ENCODE measurements at regions not wholly inside any gene's neighbourhood (a gene's known extent, or its start where the extent isn't known, plus 50 kb on each side); places are given as distances from the start of the nearest gene placed in this dataset.

- H3K4me1 ChIP-seq (ENCODE audit: control insufficient read depth, insufficient read depth, low read length), result no peaks in the 10 kb centered on the region
- H3K4me3 ChIP-seq (ENCODE audit: insufficient read depth, low read depth, low read length), result no peak overlapping the region
- no peaks in the 10 kb centered on the region for H3K27me3 ChIP-seq (ENCODE audit: control insufficient read depth, insufficient read depth, low read length, poor library complexity, severe bottlenecking)
- 93 to 95% methylated on average over 2 of the region's 2 CpGs for WGBS, 2 experiments
- H3K36me3 ChIP-seq (ENCODE audit: control insufficient read depth, insufficient read depth, low read length), result no peaks in the 10 kb centered on the region
- no peak overlapping the region for H3K27ac ChIP-seq (ENCODE audit: insufficient read depth, low read depth, low read length, poor library complexity, severe bottlenecking)
- no peaks in the 10 kb centered on the region for H3K9me3 ChIP-seq (ENCODE audit: control insufficient read depth, low read length)
These were observed 166.7 kb upstream of the SYT1 start for GRCh38 chr12:78697817-78698415.

GRCh38 chr12:78698747-78699146, 165.8 kb upstream of the SYT1 start:
- Histone ChIP-seq H3K4me3 (ENCODE audit: insufficient read depth, low read depth, low read length) (no peak overlapping the region), H3K27ac (ENCODE audit: insufficient read depth, low read depth, low read length, poor library complexity, severe bottlenecking) (no peak overlapping the region), H3K27me3 (ENCODE audit: control insufficient read depth, insufficient read depth, low read length, poor library complexity, severe bottlenecking) (no peaks in the 10 kb centered on the region), H3K4me1 (ENCODE audit: control insufficient read depth, insufficient read depth, low read length) (no peaks in the 10 kb centered on the region), H3K36me3 (ENCODE audit: control insufficient read depth, insufficient read depth, low read length) (no peaks in the 10 kb centered on the region), H3K9me3 (ENCODE audit: control insufficient read depth, low read length) (no peaks in the 10 kb centered on the region)
- 100% methylated on average over 1 of the region's 1 CpG for WGBS, 2 experiments

- no peaks in the 10 kb centered on the region for H3K27me3 ChIP-seq (ENCODE audit: control insufficient read depth, insufficient read depth, low read length, poor library complexity, severe bottlenecking)
- H3K4me1 ChIP-seq (ENCODE audit: control insufficient read depth, insufficient read depth, low read length), result no peaks in the 10 kb centered on the region
- no peaks in the 10 kb centered on the region for H3K9me3 ChIP-seq (ENCODE audit: control insufficient read depth, low read length)
- no peak overlapping the region for H3K27ac ChIP-seq (ENCODE audit: insufficient read depth, low read depth, low read length, poor library complexity, severe bottlenecking)
- 77 to 85% methylated on average over 2 to 3 of the region's 3 CpGs for WGBS, 2 experiments
- H3K36me3 ChIP-seq (ENCODE audit: control insufficient read depth, insufficient read depth, low read length), result no peaks in the 10 kb centered on the region
- H3K4me3 ChIP-seq (ENCODE audit: insufficient read depth, low read depth, low read length), result no peak overlapping the region
These were observed 164.0 kb upstream of the SYT1 start for GRCh38 chr12:78700565-78700964.

GRCh38 chr12:78703820-78704525, 160.6 kb upstream of the SYT1 start:
- no peaks in the 10 kb centered on the region for H3K4me1 ChIP-seq (ENCODE audit: control insufficient read depth, insufficient read depth, low read length)
- no peaks in the 10 kb centered on the region for H3K9me3 ChIP-seq (ENCODE audit: control insufficient read depth, low read length)
- WGBS, 2 experiments, result 77 to 79% methylated on average over 2 of the region's 3 CpGs
- no peaks in the 10 kb centered on the region for H3K36me3 ChIP-seq (ENCODE audit: control insufficient read depth, insufficient read depth, low read length)
- no peaks in the 10 kb centered on the region for H3K27me3 ChIP-seq (ENCODE audit: control insufficient read depth, insufficient read depth, low read length, poor library complexity, severe bottlenecking)
- no peak overlapping the region for H3K4me3 ChIP-seq (ENCODE audit: insufficient read depth, low read depth, low read length)
- no peak overlapping the region for H3K27ac ChIP-seq (ENCODE audit: insufficient read depth, low read depth, low read length, poor library complexity, severe bottlenecking)

DNA sequence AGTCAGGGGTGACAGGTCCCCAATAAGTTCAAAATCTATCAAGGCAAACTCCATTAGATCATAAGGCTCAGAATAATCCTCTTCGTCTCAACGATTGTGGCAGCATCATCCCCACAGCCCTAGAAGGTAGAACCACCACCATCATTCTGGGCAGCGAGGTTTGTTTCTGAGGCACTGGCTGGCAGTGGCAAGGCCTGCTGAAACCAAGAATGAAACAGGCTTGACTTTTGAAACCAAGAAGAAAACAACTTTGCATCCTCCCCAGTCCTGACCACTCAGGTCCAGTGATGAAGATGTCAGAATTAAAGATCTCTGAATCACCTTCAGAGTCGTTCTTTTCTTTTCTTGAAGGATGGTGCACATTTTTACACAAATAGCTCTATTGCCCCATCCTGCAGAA, 152.6 kb upstream of the SYT1 start:
- H3K27me3 ChIP-seq (ENCODE audit: control insufficient read depth, insufficient read depth, low read length, poor library complexity, severe bottlenecking), result no peaks in the 10 kb centered on the region
- no peaks in the 10 kb centered on the region for H3K4me1 ChIP-seq (ENCODE audit: control insufficient read depth, insufficient read depth, low read length)
- H3K27ac ChIP-seq (ENCODE audit: insufficient read depth, low read depth, low read length, poor library complexity, severe bottlenecking), result no peak overlapping the region
- H3K9me3 ChIP-seq (ENCODE audit: control insufficient read depth, low read length), result no peaks in the 10 kb centered on the region
- WGBS, 2 experiments, result 90 to 95% methylated on average over 4 of the region's 4 CpGs
- H3K36me3 ChIP-seq (ENCODE audit: control insufficient read depth, insufficient read depth, low read length), result no peaks in the 10 kb centered on the region
- H3K4me3 ChIP-seq (ENCODE audit: insufficient read depth, low read depth, low read length), result no peak overlapping the region

DNA sequence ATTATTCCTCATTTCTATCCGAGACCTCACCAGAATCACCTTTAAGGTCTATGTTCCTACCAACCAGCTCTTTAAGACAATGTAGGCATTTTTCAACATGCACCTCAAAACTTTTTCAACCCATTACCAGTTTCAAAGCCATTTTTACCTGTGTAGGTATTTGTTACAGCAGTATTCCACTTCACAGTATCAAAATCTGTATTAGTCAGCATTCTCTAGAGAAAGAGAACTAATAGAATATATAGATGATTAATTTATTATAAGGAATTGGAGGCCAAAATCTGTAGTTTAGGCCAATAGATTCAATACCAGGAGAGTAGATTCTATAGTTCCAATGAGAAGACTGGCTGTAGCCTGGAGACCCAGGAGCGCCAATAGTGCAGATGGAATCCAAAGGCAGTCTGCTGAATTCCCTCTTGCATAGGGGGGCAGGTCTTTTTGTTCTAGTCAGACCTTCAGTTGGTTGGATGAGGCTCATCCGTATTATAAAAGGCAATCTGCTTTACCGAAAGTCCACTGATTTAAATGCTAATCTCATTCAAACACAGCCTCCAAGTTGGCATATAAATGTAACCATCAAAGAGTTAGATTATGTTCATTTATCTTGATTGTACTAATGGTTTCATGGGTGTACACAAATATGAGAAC, 151.6 kb upstream of the SYT1 start:
- H3K4me1 ChIP-seq (ENCODE audit: control insufficient read depth, insufficient read depth, low read length), result no peaks in the 10 kb centered on the region
- no peaks in the 10 kb centered on the region for H3K36me3 ChIP-seq (ENCODE audit: control insufficient read depth, insufficient read depth, low read length)
- no peak overlapping the region for H3K4me3 ChIP-seq (ENCODE audit: insufficient read depth, low read depth, low read length)
- 57 to 65% methylated on average over 4 of the region's 4 CpGs for WGBS, 2 experiments
- H3K27ac ChIP-seq (ENCODE audit: insufficient read depth, low read depth, low read length, poor library complexity, severe bottlenecking), result no peak overlapping the region
- H3K9me3 ChIP-seq (ENCODE audit: control insufficient read depth, low read length), result no peaks in the 10 kb centered on the region
- no peaks in the 10 kb centered on the region for H3K27me3 ChIP-seq (ENCODE audit: control insufficient read depth, insufficient read depth, low read length, poor library complexity, severe bottlenecking)

GRCh38 chr12:78719721-78720120, 144.9 kb upstream of the SYT1 start:
- Histone ChIP-seq H3K27ac (ENCODE audit: insufficient read depth, low read depth, low read length, poor library complexity, severe bottlenecking) (no peak overlapping the region), H3K4me1 (ENCODE audit: control insufficient read depth, insufficient read depth, low read length) (no peaks in the 10 kb centered on the region), H3K36me3 (ENCODE audit: control insufficient read depth, insufficient read depth, low read length) (no peaks in the 10 kb centered on the region), H3K4me3 (ENCODE audit: insufficient read depth, low read depth, low read length) (no peak overlapping the region), H3K9me3 (ENCODE audit: control insufficient read depth, low read length) (no peaks in the 10 kb centered on the region), H3K27me3 (ENCODE audit: control insufficient read depth, insufficient read depth, low read length, poor library complexity, severe bottlenecking) (no peaks in the 10 kb centered on the region)
- 97 to 100% methylated on average over 1 of the region's 1 CpG for WGBS, 2 experiments

GRCh38 chr12:78721906-78722305, 142.7 kb upstream of the SYT1 start:
- Histone ChIP-seq H3K4me1 (ENCODE audit: control insufficient read depth, insufficient read depth, low read length) (no peaks in the 10 kb centered on the region), H3K36me3 (ENCODE audit: control insufficient read depth, insufficient read depth, low read length) (no peaks in the 10 kb centered on the region), H3K9me3 (ENCODE audit: control insufficient read depth, low read length) (no peaks in the 10 kb centered on the region), H3K4me3 (ENCODE audit: insufficient read depth, low read depth, low read length) (no peak overlapping the region), H3K27me3 (ENCODE audit: control insufficient read depth, insufficient read depth, low read length, poor library complexity, severe bottlenecking) (no peaks in the 10 kb centered on the region), H3K27ac (ENCODE audit: insufficient read depth, low read depth, low read length, poor library complexity, severe bottlenecking) (no peak overlapping the region)

DNA sequence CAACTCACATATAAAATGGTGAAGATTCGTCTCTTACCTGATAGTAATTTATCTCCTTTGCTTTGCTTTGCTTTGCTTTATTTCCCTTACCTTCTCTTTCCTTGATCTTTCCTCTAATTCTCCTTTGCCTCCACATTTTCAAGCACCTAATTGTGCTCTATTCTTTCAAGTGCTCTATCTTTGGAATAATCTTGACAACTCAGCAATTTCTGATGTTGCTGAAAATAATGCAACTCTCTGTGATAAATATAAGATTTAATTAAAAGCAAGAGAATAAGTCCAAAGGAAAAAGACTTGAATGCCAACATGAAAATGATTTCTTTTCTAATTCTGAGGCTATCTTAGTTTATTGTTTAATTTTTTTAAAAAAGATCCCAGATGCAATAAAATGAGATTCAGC, 139.5 kb upstream of the SYT1 start:
- no peaks in the 10 kb centered on the region for H3K36me3 ChIP-seq (ENCODE audit: control insufficient read depth, insufficient read depth, low read length)
- H3K27me3 ChIP-seq (ENCODE audit: control insufficient read depth, insufficient read depth, low read length, poor library complexity, severe bottlenecking), result no peaks in the 10 kb centered on the region
- 91 to 100% methylated on average over 1 of the region's 1 CpG for WGBS, 2 experiments
- H3K4me3 ChIP-seq (ENCODE audit: insufficient read depth, low read depth, low read length), result no peak overlapping the region
- H3K4me1 ChIP-seq (ENCODE audit: control insufficient read depth, insufficient read depth, low read length), result no peaks in the 10 kb centered on the region
- H3K27ac ChIP-seq (ENCODE audit: insufficient read depth, low read depth, low read length, poor library complexity, severe bottlenecking), result no peak overlapping the region
- no peaks in the 10 kb centered on the region for H3K9me3 ChIP-seq (ENCODE audit: control insufficient read depth, low read length)

GRCh38 chr12:78725951-78726580, 138.5 kb upstream of the SYT1 start:
- H3K27ac ChIP-seq (ENCODE audit: insufficient read depth, low read depth, low read length, poor library complexity, severe bottlenecking), result no peak overlapping the region
- H3K4me3 ChIP-seq (ENCODE audit: insufficient read depth, low read depth, low read length), result no peak overlapping the region
- 77 to 83% methylated on average over 2 to 3 of the region's 3 CpGs for WGBS, 2 experiments
- no peaks in the 10 kb centered on the region for H3K36me3 ChIP-seq (ENCODE audit: control insufficient read depth, insufficient read depth, low read length)
- no peaks in the 10 kb centered on the region for H3K4me1 ChIP-seq (ENCODE audit: control insufficient read depth, insufficient read depth, low read length)
- no peaks in the 10 kb centered on the region for H3K9me3 ChIP-seq (ENCODE audit: control insufficient read depth, low read length)
- no peaks in the 10 kb centered on the region for H3K27me3 ChIP-seq (ENCODE audit: control insufficient read depth, insufficient read depth, low read length, poor library complexity, severe bottlenecking)
